Thyroid gland (tissue), 4 donors: ENCODE measurements at regions not wholly inside any gene's neighbourhood (a gene's known extent, or its start where the extent isn't known, plus 50 kb on each side); places are given as distances from the start of the nearest gene placed in this dataset.

Experiments
- CTCF ChIP-seq, 6 experiments: fragments of 200-600 bp in 3 of 6; fragments of 450-650 bp in 3 of 6; sonication (generic) in 3 of 6; IDR thresholded peaks; one replicate each; pipeline ENCODE4 v1.5.1; 2016 to 2019; ENCODE audit warnings: antibody characterized with exemption in 6 of 6, mild to moderate bottlenecking in 2 of 6, inconsistent platforms in 1 of 6, moderate library complexity in 1 of 6
- POLR2A ChIP-seq, 2 donors: fragments of 450-650 bp; IDR thresholded peaks; one replicate each; pipeline ENCODE4 v1.6.1; 2017; ENCODE audit warnings: antibody characterized with exemption in 2 of 2, mild to moderate bottlenecking in 2 of 2, moderate library complexity in 1 of 2

GRCh38 chr12:126474703-126475102 lies 1409.5 kb downstream of the AACS start:
- TF ChIP-seq CTCF (IDR thresholded peaks at IDR 0.05) (no peak), POLR2A (IDR thresholded peaks at IDR 0.05) (no peak)
